ENCODE measurements at regions not wholly inside any gene's neighbourhood (a gene's known extent, or its start where the extent isn't known, plus 50 kb on each side); places are given as distances from the start of the nearest gene placed in this dataset.

DNA sequence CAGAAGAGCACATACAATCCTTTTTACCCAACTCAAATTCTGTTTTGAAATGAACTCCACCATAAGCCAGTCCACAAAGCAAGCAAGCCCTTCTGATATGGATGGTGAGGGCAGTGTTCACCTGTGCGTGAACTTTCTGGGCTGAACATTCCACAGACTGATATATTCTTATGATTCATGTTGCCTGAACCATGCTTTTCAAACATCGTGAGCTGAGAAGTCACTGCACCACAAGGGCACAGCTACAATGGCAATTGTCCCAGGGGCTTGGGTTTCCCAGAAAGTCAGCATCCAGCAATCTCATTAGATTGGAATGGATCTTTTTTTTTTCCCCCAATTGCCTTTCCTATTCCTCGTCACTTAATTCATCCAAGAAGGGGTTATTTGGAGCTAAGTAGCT, 86.9 kb upstream of the ZNF438 start:
- TF ChIP-seq, protein P1, sequence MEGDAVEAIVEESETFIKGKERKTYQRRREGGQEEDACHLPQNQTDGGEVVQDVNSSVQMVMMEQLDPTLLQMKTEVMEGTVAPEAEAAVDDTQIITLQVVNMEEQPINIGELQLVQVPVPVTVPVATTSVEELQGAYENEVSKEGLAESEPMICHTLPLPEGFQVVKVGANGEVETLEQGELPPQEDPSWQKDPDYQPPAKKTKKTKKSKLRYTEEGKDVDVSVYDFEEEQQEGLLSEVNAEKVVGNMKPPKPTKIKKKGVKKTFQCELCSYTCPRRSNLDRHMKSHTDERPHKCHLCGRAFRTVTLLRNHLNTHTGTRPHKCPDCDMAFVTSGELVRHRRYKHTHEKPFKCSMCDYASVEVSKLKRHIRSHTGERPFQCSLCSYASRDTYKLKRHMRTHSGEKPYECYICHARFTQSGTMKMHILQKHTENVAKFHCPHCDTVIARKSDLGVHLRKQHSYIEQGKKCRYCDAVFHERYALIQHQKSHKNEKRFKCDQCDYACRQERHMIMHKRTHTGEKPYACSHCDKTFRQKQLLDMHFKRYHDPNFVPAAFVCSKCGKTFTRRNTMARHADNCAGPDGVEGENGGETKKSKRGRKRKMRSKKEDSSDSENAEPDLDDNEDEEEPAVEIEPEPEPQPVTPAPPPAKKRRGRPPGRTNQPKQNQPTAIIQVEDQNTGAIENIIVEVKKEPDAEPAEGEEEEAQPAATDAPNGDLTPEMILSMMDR (IDR thresholded peaks at IDR 0.05), result no peak
- TF ChIP-seq POLR2A (IDR thresholded peaks at IDR 0.05), result no peak

Data from adrenal gland (tissue), 5 donors.